ENCODE measurements at regions not wholly inside any gene's neighbourhood (a gene's known extent, or its start where the extent isn't known, plus 50 kb on each side); places are given as distances from the start of the nearest gene placed in this dataset.

DNA sequence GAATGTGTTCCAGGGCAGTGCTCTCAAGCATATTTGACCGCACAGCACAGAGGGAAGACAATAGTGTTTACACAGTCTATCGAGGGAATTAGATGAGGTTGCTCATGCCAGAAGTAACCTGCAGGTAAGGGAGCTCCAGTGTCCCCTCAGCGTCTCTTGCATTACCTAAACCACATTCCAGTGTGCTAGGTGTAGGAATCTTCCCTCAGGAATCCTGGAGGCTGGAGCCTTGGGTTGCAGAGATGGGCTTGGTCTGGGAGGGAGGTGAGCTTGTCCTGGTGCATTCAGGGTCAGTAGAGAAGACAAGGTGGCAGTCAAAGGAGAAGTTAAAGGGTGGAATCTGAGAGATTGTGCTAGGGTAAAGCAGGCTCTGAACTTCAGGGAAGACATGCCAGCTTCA lies 56.3 kb downstream of the SOX14 start:
- Mint-ChIP-seq H3K4me1 (no peaks in the 10 kb centered on the region), H3K4me3 (no peak overlapping the region), H3K27me3 (ENCODE audit: insufficient read depth, low read depth, poor library complexity) (peaks cover 3% of the 10 kb centered on the region), H3K36me3 (ENCODE audit: low read depth) (no peaks in the 10 kb centered on the region; the same call in 2 of the 3 replicates), H3K27ac (no peak overlapping the region; the same call in 1 of the 2 replicates), H3K9me3 (no peaks in the 10 kb centered on the region; the same call in 2 of the 3 replicates)
- Histone ChIP-seq H3K36me3 (ENCODE audit: insufficient read depth) (no peaks in the 10 kb centered on the region), H3K27me3 (ENCODE audit: insufficient read depth) (no peaks in the 10 kb centered on the region), H3K27ac (ENCODE audit: low read depth) (no peak overlapping the region), H3K4me3 (no peak overlapping the region), H3F3A (replicated peaks; ENCODE audit: low read depth) (no peaks in the 10 kb centered on the region), H4K20me1 (replicated peaks; ENCODE audit: insufficient read depth) (no peaks in the 10 kb centered on the region), H3K4me2 (no peak overlapping the region), H2AFZ (no peak overlapping the region), H3K79me2 (replicated peaks; ENCODE audit: insufficient read depth) (no peaks in the 10 kb centered on the region), H3K9me2 (ENCODE audit: insufficient read depth) (0 out of 2 replicates have a peak, but pooled peaks cover 9% of the 10 kb centered on the region), H3K4me1 (ENCODE audit: insufficient read depth) (no peaks in the 10 kb centered on the region)
- TF ChIP-seq EZH2 (IDR thresholded peaks at IDR 0.05; ENCODE audit: low read depth, unreplicated experiment) = no peak
- TF ChIP-seq ZNF114 (CRISPR knock-in tag; IDR thresholded peaks at IDR 0.05) = no peak
- TF ChIP-seq, protein P1, sequence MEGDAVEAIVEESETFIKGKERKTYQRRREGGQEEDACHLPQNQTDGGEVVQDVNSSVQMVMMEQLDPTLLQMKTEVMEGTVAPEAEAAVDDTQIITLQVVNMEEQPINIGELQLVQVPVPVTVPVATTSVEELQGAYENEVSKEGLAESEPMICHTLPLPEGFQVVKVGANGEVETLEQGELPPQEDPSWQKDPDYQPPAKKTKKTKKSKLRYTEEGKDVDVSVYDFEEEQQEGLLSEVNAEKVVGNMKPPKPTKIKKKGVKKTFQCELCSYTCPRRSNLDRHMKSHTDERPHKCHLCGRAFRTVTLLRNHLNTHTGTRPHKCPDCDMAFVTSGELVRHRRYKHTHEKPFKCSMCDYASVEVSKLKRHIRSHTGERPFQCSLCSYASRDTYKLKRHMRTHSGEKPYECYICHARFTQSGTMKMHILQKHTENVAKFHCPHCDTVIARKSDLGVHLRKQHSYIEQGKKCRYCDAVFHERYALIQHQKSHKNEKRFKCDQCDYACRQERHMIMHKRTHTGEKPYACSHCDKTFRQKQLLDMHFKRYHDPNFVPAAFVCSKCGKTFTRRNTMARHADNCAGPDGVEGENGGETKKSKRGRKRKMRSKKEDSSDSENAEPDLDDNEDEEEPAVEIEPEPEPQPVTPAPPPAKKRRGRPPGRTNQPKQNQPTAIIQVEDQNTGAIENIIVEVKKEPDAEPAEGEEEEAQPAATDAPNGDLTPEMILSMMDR (conservative IDR thresholded peaks at IDR 0.05; ENCODE audit: low read depth in 2 of 2) = no peak
- TF ChIP-seq NANOG (IDR thresholded peaks at IDR 0.05; ENCODE audit: borderline replicate concordance) = no peak
- TF ChIP-seq, protein P2, sequence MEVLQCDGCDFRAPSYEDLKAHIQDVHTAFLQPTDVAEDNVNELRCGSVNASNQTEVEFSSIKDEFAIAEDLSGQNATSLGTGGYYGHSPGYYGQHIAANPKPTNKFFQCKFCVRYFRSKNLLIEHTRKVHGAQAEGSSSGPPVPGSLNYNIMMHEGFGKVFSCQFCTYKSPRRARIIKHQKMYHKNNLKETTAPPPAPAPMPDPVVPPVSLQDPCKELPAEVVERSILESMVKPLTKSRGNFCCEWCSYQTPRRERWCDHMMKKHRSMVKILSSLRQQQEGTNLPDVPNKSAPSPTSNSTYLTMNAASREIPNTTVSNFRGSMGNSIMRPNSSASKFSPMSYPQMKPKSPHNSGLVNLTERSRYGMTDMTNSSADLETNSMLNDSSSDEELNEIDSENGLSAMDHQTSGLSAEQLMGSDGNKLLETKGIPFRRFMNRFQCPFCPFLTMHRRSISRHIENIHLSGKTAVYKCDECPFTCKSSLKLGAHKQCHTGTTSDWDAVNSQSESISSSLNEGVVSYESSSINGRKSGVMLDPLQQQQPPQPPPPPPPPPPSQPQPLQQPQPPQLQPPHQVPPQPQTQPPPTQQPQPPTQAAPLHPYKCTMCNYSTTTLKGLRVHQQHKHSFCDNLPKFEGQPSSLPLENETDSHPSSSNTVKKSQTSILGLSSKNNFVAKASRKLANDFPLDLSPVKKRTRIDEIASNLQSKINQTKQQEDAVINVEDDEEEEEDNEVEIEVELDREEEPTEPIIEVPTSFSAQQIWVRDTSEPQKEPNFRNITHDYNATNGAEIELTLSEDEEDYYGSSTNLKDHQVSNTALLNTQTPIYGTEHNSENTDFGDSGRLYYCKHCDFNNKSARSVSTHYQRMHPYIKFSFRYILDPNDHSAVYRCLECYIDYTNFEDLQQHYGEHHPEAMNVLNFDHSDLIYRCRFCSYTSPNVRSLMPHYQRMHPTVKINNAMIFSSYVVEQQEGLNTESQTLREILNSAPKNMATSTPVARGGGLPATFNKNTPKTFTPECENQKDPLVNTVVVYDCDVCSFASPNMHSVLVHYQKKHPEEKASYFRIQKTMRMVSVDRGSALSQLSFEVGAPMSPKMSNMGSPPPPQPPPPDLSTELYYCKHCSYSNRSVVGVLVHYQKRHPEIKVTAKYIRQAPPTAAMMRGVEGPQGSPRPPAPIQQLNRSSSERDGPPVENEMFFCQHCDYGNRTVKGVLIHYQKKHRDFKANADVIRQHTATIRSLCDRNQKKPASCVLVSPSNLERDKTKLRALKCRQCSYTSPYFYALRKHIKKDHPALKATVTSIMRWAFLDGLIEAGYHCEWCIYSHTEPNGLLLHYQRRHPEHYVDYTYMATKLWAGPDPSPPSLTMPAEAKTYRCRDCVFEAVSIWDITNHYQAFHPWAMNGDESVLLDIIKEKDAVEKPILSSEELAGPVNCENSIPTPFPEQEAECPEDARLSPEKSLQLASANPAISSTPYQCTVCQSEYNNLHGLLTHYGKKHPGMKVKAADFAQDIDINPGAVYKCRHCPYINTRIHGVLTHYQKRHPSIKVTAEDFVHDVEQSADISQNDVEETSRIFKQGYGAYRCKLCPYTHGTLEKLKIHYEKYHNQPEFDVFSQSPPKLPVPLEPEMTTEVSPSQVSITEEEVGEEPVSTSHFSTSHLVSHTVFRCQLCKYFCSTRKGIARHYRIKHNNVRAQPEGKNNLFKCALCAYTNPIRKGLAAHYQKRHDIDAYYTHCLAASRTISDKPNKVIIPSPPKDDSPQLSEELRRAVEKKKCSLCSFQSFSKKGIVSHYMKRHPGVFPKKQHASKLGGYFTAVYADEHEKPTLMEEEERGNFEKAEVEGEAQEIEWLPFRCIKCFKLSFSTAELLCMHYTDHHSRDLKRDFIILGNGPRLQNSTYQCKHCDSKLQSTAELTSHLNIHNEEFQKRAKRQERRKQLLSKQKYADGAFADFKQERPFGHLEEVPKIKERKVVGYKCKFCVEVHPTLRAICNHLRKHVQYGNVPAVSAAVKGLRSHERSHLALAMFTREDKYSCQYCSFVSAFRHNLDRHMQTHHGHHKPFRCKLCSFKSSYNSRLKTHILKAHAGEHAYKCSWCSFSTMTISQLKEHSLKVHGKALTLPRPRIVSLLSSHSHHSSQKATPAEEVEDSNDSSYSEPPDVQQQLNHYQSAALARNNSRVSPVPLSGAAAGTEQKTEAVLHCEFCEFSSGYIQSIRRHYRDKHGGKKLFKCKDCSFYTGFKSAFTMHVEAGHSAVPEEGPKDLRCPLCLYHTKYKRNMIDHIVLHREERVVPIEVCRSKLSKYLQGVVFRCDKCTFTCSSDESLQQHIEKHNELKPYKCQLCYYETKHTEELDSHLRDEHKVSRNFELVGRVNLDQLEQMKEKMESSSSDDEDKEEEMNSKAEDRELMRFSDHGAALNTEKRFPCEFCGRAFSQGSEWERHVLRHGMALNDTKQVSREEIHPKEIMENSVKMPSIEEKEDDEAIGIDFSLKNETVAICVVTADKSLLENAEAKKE (CRISPR knock-in tag; IDR thresholded peaks at IDR 0.05) = no peak
- TF ChIP-seq POLR2AphosphoS5 (IDR thresholded peaks at IDR 0.05; ENCODE audit: low read depth) = no peak
- TF ChIP-seq ZNF331 (CRISPR knock-in tag; IDR thresholded peaks at IDR 0.05; ENCODE audit: low read depth) = no peak
- TF ChIP-seq, protein P3, sequence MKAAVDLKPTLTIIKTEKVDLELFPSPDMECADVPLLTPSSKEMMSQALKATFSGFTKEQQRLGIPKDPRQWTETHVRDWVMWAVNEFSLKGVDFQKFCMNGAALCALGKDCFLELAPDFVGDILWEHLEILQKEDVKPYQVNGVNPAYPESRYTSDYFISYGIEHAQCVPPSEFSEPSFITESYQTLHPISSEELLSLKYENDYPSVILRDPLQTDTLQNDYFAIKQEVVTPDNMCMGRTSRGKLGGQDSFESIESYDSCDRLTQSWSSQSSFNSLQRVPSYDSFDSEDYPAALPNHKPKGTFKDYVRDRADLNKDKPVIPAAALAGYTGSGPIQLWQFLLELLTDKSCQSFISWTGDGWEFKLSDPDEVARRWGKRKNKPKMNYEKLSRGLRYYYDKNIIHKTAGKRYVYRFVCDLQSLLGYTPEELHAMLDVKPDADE (IDR thresholded peaks at IDR 0.05) = no peak
- no peak for TF ChIP-seq EZH2phosphoT487 (IDR thresholded peaks at IDR 0.05; ENCODE audit: unreplicated experiment)
- TF ChIP-seq JUNB (IDR thresholded peaks at IDR 0.05; ENCODE audit: unreplicated experiment) = no peak
- no peak for TF ChIP-seq CREB1 (CRISPR knock-in tag; IDR thresholded peaks at IDR 0.05; ENCODE audit: low read depth)
- no peak for TF ChIP-seq STAT1 (IDR thresholded peaks at IDR 0.05; ENCODE audit: unreplicated experiment)
- TF ChIP-seq, protein P4, sequence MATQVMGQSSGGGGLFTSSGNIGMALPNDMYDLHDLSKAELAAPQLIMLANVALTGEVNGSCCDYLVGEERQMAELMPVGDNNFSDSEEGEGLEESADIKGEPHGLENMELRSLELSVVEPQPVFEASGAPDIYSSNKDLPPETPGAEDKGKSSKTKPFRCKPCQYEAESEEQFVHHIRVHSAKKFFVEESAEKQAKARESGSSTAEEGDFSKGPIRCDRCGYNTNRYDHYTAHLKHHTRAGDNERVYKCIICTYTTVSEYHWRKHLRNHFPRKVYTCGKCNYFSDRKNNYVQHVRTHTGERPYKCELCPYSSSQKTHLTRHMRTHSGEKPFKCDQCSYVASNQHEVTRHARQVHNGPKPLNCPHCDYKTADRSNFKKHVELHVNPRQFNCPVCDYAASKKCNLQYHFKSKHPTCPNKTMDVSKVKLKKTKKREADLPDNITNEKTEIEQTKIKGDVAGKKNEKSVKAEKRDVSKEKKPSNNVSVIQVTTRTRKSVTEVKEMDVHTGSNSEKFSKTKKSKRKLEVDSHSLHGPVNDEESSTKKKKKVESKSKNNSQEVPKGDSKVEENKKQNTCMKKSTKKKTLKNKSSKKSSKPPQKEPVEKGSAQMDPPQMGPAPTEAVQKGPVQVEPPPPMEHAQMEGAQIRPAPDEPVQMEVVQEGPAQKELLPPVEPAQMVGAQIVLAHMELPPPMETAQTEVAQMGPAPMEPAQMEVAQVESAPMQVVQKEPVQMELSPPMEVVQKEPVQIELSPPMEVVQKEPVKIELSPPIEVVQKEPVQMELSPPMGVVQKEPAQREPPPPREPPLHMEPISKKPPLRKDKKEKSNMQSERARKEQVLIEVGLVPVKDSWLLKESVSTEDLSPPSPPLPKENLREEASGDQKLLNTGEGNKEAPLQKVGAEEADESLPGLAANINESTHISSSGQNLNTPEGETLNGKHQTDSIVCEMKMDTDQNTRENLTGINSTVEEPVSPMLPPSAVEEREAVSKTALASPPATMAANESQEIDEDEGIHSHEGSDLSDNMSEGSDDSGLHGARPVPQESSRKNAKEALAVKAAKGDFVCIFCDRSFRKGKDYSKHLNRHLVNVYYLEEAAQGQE (IDR thresholded peaks at IDR 0.05; ENCODE audit: unreplicated experiment) = no peak
- DNase-seq (ENCODE audit: low spot score) (no peak), ATAC-seq (peak; percentile 32; the same call in 1 of the 3 replicates)
